Small intestine (tissue), 7 donors: ENCODE measurements at regions not wholly inside any gene's neighbourhood (a gene's known extent, or its start where the extent isn't known, plus 50 kb on each side); places are given as distances from the start of the nearest gene placed in this dataset.
"Not testable (repeated sequence)": the region's sequence is repeated elsewhere in the genome, so short reads cannot be mapped to it uniquely, and the experiment has no call there.

Experiments
- DNase-seq, 2 donors: peaks; one replicate each; pipeline versions ENCODE4 v3.0.0 to v3.0.0-alpha.2; 2013
- FAIRE-seq: peaks from 2 replicates; lab custom pipeline; 2012; peaks lifted over from hg19 to GRCh38; lab: Jason Lieb, UNC
- H3K27ac ChIP-seq, 3 donors: one replicate each; pipeline ENCODE4 v1.5.1; 2013; ENCODE audit warnings: low read length in 2 of 3, mild to moderate bottlenecking in 2 of 3, control low read depth in 1 of 3, inconsistent platforms in 1 of 3, low read depth in 1 of 3, moderate library complexity in 1 of 3
- H3K27me3 ChIP-seq, 3 donors: one replicate each; pipeline ENCODE4 v1.6.1; 2013; ENCODE audit warnings: low read length in 3 of 3, inconsistent platforms in 1 of 3; ENCODE audit not compliant: control insufficient read depth in 3 of 3, insufficient read depth in 3 of 3
- H3K36me3 ChIP-seq, 3 donors: one replicate each; pipeline ENCODE4 v1.6.1; 2013; ENCODE audit warnings: low read length in 3 of 3, inconsistent platforms in 1 of 3, low read depth in 1 of 3, mild to moderate bottlenecking in 1 of 3, moderate library complexity in 1 of 3; ENCODE audit not compliant: control insufficient read depth in 3 of 3, insufficient read depth in 2 of 3
- H3K4me1 ChIP-seq, 3 donors: one replicate each; pipeline ENCODE4 v1.6.1; 2013; ENCODE audit warnings: low read length in 2 of 3, inconsistent platforms in 1 of 3, low read depth in 1 of 3, mild to moderate bottlenecking in 1 of 3, moderate library complexity in 1 of 3; ENCODE audit not compliant: control insufficient read depth in 3 of 3, insufficient read depth in 2 of 3
- H3K4me3 ChIP-seq, 3 donors: one replicate each; pipeline ENCODE4 v1.5.1; 2013; ENCODE audit warnings: low read length in 3 of 3, control low read depth in 1 of 3, inconsistent platforms in 1 of 3, low read depth in 1 of 3, mild to moderate bottlenecking in 1 of 3, moderate library complexity in 1 of 3
- H3K9me3 ChIP-seq, 2 donors: one replicate each; pipeline ENCODE4 v1.6.1; 2013; ENCODE audit warnings: low read depth in 1 of 2, low read length in 1 of 2; ENCODE audit not compliant: control insufficient read depth in 2 of 2, insufficient read depth in 1 of 2
- WGBS, 3 donors: extraction: QIAGEN DNeasy Blood & Tissue Kit; methylation state at CpG; one replicate each; pipeline ENCODE4 v1.1.7; 2013; 5-methylcytosine and 5-hydroxymethylcytosine counted together
- donor health status: healthy with polysubstance abuse.
- donor health status: control.
- donor health status: control.
- donor health status: Bipolar disorder and iron deficiency.
- donor health status: healthy.

GRCh38 chr6:134806180-134806798 is 143.6 kb downstream of the ALDH8A1 start:
- no peak overlapping the region for H3K27ac ChIP-seq
- H3K36me3 ChIP-seq = no peaks in the 10 kb centered on the region
- H3K4me1 ChIP-seq = no peaks in the 10 kb centered on the region
- no peaks in the 10 kb centered on the region for H3K9me3 ChIP-seq
- DNase-seq = no peak
- H3K4me3 ChIP-seq = no peak overlapping the region
- WGBS, 3 donors = 77 to 90% (median 88%) methylated on average over 5 of the region's 5 CpGs
- peaks cover 0 to 1% (median 0%) of the 10 kb centered on the region in 3 donors for H3K27me3 ChIP-seq
- no peak for FAIRE-seq

DNA sequence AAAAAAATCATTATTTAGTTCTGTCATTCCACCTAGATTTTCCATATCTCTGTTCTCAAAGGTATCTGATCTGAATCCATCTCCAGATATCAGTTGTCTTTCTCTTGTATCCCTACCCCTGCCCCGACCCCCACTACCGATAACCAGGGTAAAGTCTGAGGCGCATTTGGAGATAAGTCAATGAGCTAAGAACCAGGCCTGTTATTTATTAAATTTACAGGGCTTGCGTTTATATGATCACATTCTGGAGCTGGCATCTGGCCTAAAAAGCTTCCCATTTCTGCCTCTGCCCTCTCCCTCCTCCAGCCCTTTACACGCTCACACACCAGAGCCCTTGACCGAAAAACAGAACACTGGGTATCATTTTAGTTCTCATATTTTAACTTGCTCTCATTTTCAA is 144.7 kb downstream of the ALDH8A1 start:
- Histone ChIP-seq H3K27ac (no peak overlapping the region), H3K27me3 (peaks cover 0 to 1% (median 0%) of the 10 kb centered on the region in 3 donors), H3K9me3 (no peaks in the 10 kb centered on the region), H3K36me3 (no peaks in the 10 kb centered on the region), H3K4me1 (no peaks in the 10 kb centered on the region), H3K4me3 (no peak overlapping the region)
- DNase-seq (no peak), FAIRE-seq (no peak)
- WGBS, 3 donors = 34 to 56% (median 53%) methylated on average over 6 of the region's 6 CpGs

GRCh38 chr6:134804311-134804710 is 145.6 kb downstream of the ALDH8A1 start:
- H3K9me3 ChIP-seq, H3K27ac ChIP-seq, H3K36me3 ChIP-seq, H3K27me3 ChIP-seq, H3K4me1 ChIP-seq, H3K4me3 ChIP-seq, DNase-seq, FAIRE-seq: not testable (repeated sequence)
- 92 to 94% (median 93%) methylated on average over 10 of the region's 10 CpGs for WGBS, 3 donors

- FAIRE-seq = no peak
These were observed 147.4 kb downstream of the ALDH8A1 start for GRCh38 chr6:134802426-134803058.

GRCh38 chr6:134797400-134798113 is 152.3 kb downstream of the ALDH8A1 start:
- H3K4me1 ChIP-seq = no peaks in the 10 kb centered on the region
- no peak overlapping the region for H3K27ac ChIP-seq
- DNase-seq (no peak), FAIRE-seq (no peak)
- no peaks in the 10 kb centered on the region for H3K36me3 ChIP-seq
- H3K4me3 ChIP-seq = no peak overlapping the region
- 71 to 87% (median 79%) methylated on average over 7 of the region's 7 CpGs for WGBS, 3 donors
- H3K27me3 ChIP-seq = peaks cover 0 to 1% (median 0%) of the 10 kb centered on the region in 3 donors
- no peaks in the 10 kb centered on the region for H3K9me3 ChIP-seq

More at GRCh38 chr6:134802426-134803058, 147.4 kb downstream of the ALDH8A1 start:
- H3K27ac ChIP-seq = no peak overlapping the region
- no peaks in the 10 kb centered on the region for H3K36me3 ChIP-seq
- no peaks in the 10 kb centered on the region for H3K4me1 ChIP-seq
- H3K9me3 ChIP-seq = no peaks in the 10 kb centered on the region
- DNase-seq = no peak
- peaks cover 0 to 1% (median 0%) of the 10 kb centered on the region in 3 donors for H3K27me3 ChIP-seq
- no peak overlapping the region for H3K4me3 ChIP-seq
- WGBS, 3 donors = 75 to 97% (median 79%) methylated on average over 5 of the region's 5 CpGs

GRCh38 chr6:134795691-134796090 is 154.2 kb downstream of the ALDH8A1 start:
- FAIRE-seq (no peak), DNase-seq (no peak)
- 70 to 93% (median 92%) methylated on average over 1 of the region's 1 CpG for WGBS, 3 donors
- peaks cover 0 to 4% of the 10 kb centered on the region in 2 donors for H3K9me3 ChIP-seq
- H3K27ac ChIP-seq = no peak overlapping the region
- no peaks in the 10 kb centered on the region for H3K27me3 ChIP-seq
- H3K36me3 ChIP-seq = no peaks in the 10 kb centered on the region
- H3K4me1 ChIP-seq = no peaks in the 10 kb centered on the region
- no peak overlapping the region for H3K4me3 ChIP-seq

DNA sequence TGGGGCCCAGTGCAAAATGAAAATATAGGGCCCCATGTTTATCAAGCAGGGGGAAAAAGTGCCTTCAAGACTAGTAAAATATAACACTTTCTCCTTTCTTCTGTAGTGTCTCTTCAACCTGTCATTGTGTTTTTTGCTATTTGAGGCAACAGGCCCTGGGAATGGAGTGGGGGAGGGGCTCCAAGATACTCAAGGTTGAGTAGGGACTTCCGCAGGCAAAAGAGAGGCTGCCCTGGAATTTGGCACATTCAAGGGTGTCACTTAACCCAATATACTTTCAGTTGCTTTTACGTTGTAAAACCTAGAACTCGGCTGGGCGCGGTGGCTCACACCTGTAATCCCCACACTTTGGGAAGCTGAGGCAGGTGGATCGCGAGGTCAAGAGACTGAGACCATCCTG is 154.9 kb downstream of the ALDH8A1 start:
- WGBS, 3 donors = 96 to 98% (median 97%) methylated on average over 7 of the region's 7 CpGs
- FAIRE-seq = no peak
- H3K4me1 ChIP-seq = no peaks in the 10 kb centered on the region

GRCh38 chr6:134791243-134791843 is 158.6 kb downstream of the ALDH8A1 start:
- H3K4me3 ChIP-seq, H3K4me1 ChIP-seq, H3K27ac ChIP-seq, H3K27me3 ChIP-seq, DNase-seq, FAIRE-seq, H3K36me3 ChIP-seq: not testable (repeated sequence)
- 92 to 98% (median 93%) methylated on average over 2 of the region's 2 CpGs for WGBS, 3 donors
- peaks cover 0 to 17% of the 10 kb centered on the region in 2 donors for H3K9me3 ChIP-seq

More for the DNA sequence above, 154.9 kb downstream of the ALDH8A1 start:
- no peak for DNase-seq
- Histone ChIP-seq H3K4me3 (no peak overlapping the region), H3K27ac (no peak overlapping the region), H3K27me3 (no peaks in the 10 kb centered on the region), H3K9me3 (peaks cover 0 to 7% of the 10 kb centered on the region in 2 donors), H3K36me3 (no peaks in the 10 kb centered on the region)
